NCI-H748 (cell line): ENCODE measurements at regions not wholly inside any gene's neighbourhood (a gene's known extent, or its start where the extent isn't known, plus 50 kb on each side); places are given as distances from the start of the nearest gene placed in this dataset.

Experiments used
- DNase-seq: peaks from one replicate; lab custom pipeline; 2025; ENCODE audit not compliant: unreplicated experiment; lab: John Stamatoyannopoulos, UW

GRCh38 chr5:57338068-57338867 is 144.3 kb downstream of the ACTBL2 start:
- peak; percentile 66 for DNase-seq

- DNase-seq, result no peak
Observed at GRCh38 chr5:57335092-57335660, 147.4 kb downstream of the ACTBL2 start.

GRCh38 chr5:57334475-57334874 is 148.1 kb downstream of the ACTBL2 start:
- no peak for DNase-seq

GRCh38 chr5:57332361-57332760 is 150.2 kb downstream of the ACTBL2 start:
- no peak for DNase-seq

GRCh38 chr5:57327561-57328367 is 153.9 kb downstream of the GPBP1 start:
- no peak for DNase-seq

- no peak for DNase-seq
Observed at GRCh38 chr5:57325678-57326397, 152.0 kb downstream of the GPBP1 start.

GRCh38 chr5:57324861-57325260 is 151.0 kb downstream of the GPBP1 start:
- no peak for DNase-seq

GRCh38 chr5:57324181-57324580 is 150.3 kb downstream of the GPBP1 start:
- no peak for DNase-seq

GRCh38 chr5:57320582-57320981 is 146.7 kb downstream of the GPBP1 start:
- no peak for DNase-seq

GRCh38 chr5:57319628-57320027 is 145.8 kb downstream of the GPBP1 start:
- no peak for DNase-seq

- no peak for DNase-seq
Observed at GRCh38 chr5:57318251-57318650, 144.4 kb downstream of the GPBP1 start.

- DNase-seq, result no peak
Observed at GRCh38 chr5:57317341-57317740, 143.5 kb downstream of the GPBP1 start.

- DNase-seq, result no peak
Observed at GRCh38 chr5:57316798-57317327, 143.0 kb downstream of the GPBP1 start.

GRCh38 chr5:57315941-57316340 is 142.1 kb downstream of the GPBP1 start:
- DNase-seq, result no peak
